Neural cell (in vitro differentiated cells): ENCODE measurements at regions not wholly inside any gene's neighbourhood (a gene's known extent, or its start where the extent isn't known, plus 50 kb on each side); places are given as distances from the start of the nearest gene placed in this dataset.

ENCODE experiments used
- H2AFZ ChIP-seq: fragments of 200-600, 300-800 bp; sonication (generic), shearing (Covaris generic); 2 replicates; pipeline ENCODE4 v1.6.0; 2014; ENCODE audit warnings: low read depth, mild to moderate bottlenecking, antibody characterized with exemption, low read length, moderate library complexity
- H3F3A ChIP-seq: fragments of 200-600 bp; shearing (Covaris generic); 2 replicates; pipeline ENCODE4 v1.6.1; 2016; ENCODE audit warnings: mild to moderate bottlenecking, moderate library complexity, mixed read lengths, antibody characterized with exemption, low read length; ENCODE audit not compliant: insufficient read depth, poor library complexity, severe bottlenecking
- H3K27ac ChIP-seq: fragments of 200-600, 300-800 bp; sonication (generic), shearing (Covaris generic); 2 replicates; pipeline ENCODE4 v1.5.1; 2014; ENCODE audit warnings: mild to moderate bottlenecking, low read length, moderate library complexity
- H3K27me3 ChIP-seq: fragments of 300-800, 200-600 bp; sonication (generic), shearing (Covaris generic); 2 replicates; pipeline ENCODE4 v1.6.0; 2014; ENCODE audit warnings: mild to moderate bottlenecking, low read depth, low read length, moderate library complexity; ENCODE audit not compliant: insufficient read depth
- H3K36me3 ChIP-seq: fragments of 300-800, 200-600 bp; sonication (generic), shearing (Covaris generic); 2 replicates; pipeline ENCODE4 v1.5.1; 2014; ENCODE audit warnings: mild to moderate bottlenecking, antibody characterized with exemption, low read length, moderate library complexity; ENCODE audit not compliant: insufficient read depth
- H3K4me2 ChIP-seq: fragments of 300-800, 200-600 bp; sonication (generic), shearing (Covaris generic); 2 replicates; pipeline ENCODE4 v1.6.0; 2014; ENCODE audit warnings: mild to moderate bottlenecking, low read length
- H3K4me3 ChIP-seq: fragments of 300-800, 200-600 bp; sonication (generic), shearing (Covaris generic); 2 replicates; pipeline ENCODE4 v1.5.1; 2014; ENCODE audit warnings: mild to moderate bottlenecking, low read length, moderate library complexity
- H3K79me2 ChIP-seq: fragments of 200-600 bp; shearing (Covaris generic); replicated peaks from 2 replicates; pipeline ENCODE4 v1.6.0; 2014; ENCODE audit warnings: mild to moderate bottlenecking, low read length, moderate library complexity; ENCODE audit not compliant: insufficient read depth
- H3K9ac ChIP-seq: fragments of 300-800, 200-600 bp; sonication (generic), shearing (Covaris generic); 2 replicates; pipeline ENCODE4 v1.6.1; 2016; ENCODE audit warnings: mild to moderate bottlenecking, low read length, mixed read lengths
- H3K9me2 ChIP-seq: fragments of 200-600 bp; shearing (Covaris generic); 2 replicates; pipeline ENCODE4 v1.6.1; 2016; ENCODE audit warnings: mild to moderate bottlenecking, low read length, mixed read lengths; ENCODE audit not compliant: insufficient read depth
- H3K9me3 ChIP-seq: fragments of 200-600, 300-800 bp; sonication (generic), shearing (Covaris generic); 2 replicates; pipeline ENCODE4 v1.6.1; 2016; ENCODE audit warnings: mild to moderate bottlenecking, mixed run types, low read length, moderate library complexity, mixed read lengths
- H4K20me1 ChIP-seq: fragments of 200-600 bp; shearing (Covaris generic); 2 replicates; pipeline ENCODE4 v1.6.1; 2016; ENCODE audit warnings: mild to moderate bottlenecking, mixed run types; ENCODE audit not compliant: insufficient read depth
- CTCF ChIP-seq: fragments of 450-650 bp; IDR thresholded peaks from 2 replicates; pipeline ENCODE4 v1.5.1; 2014; ENCODE audit warnings: antibody characterized with exemption, mild to moderate bottlenecking, moderate library complexity; ENCODE audit not compliant: poor library complexity, severe bottlenecking
- EP300 ChIP-seq: fragments of 450-650 bp; conservative IDR thresholded peaks from 2 replicates; pipeline ENCODE4 v1.6.1; 2014; ENCODE audit warnings: antibody characterized with exemption, mild to moderate bottlenecking, moderate library complexity; ENCODE audit not compliant: poor library complexity, severe bottlenecking
- EZH2 ChIP-seq: fragments of 200-600, 300-800 bp; shearing (Covaris generic), sonication (generic); IDR thresholded peaks from 2 replicates; pipeline ENCODE4 v1.6.1; 2014; ENCODE audit warnings: antibody characterized with exemption, low read length, borderline replicate concordance, mild to moderate bottlenecking; ENCODE audit not compliant: insufficient read depth, poor library complexity, severe bottlenecking
- MXI1 ChIP-seq: fragments of 450-650 bp; conservative IDR thresholded peaks from 2 replicates; pipeline ENCODE4 v1.6.1; 2014; ENCODE audit warnings: antibody characterized with exemption, mild to moderate bottlenecking; ENCODE audit not compliant: poor library complexity, severe bottlenecking
- POLR2AphosphoS5 ChIP-seq: IDR thresholded peaks from 2 replicates; pipeline ENCODE4 v1.6.1; 2012
- RAD21 ChIP-seq: fragments of 450-650 bp; conservative IDR thresholded peaks from 2 replicates; pipeline ENCODE4 v1.6.1; 2014; ENCODE audit warnings: antibody characterized with exemption, mild to moderate bottlenecking, moderate library complexity
- REST ChIP-seq: IDR thresholded peaks from 2 replicates; pipeline ENCODE4 v1.6.1; 2012; ENCODE audit warnings: borderline replicate concordance
- SMC3 ChIP-seq: fragments of 450-650 bp; conservative IDR thresholded peaks from 2 replicates; pipeline ENCODE4 v1.6.1; 2014; ENCODE audit warnings: antibody characterized with exemption, mild to moderate bottlenecking, moderate library complexity; ENCODE audit not compliant: poor library complexity
- TAF1 ChIP-seq: IDR thresholded peaks from 2 replicates; pipeline ENCODE4 v1.6.1; 2012; ENCODE audit warnings: low read depth

GRCh38 chr11:28835317-28835716 is 727.1 kb downstream of the METTL15 start:
- H2AFZ ChIP-seq = no peak overlapping the region
- no peaks in the 10 kb centered on the region for H3F3A ChIP-seq
- H4K20me1 ChIP-seq = no peaks in the 10 kb centered on the region
- H3K36me3 ChIP-seq = no peaks in the 10 kb centered on the region
- H3K4me3 ChIP-seq = no peak overlapping the region
- no peaks in the 10 kb centered on the region for H3K9me2 ChIP-seq
- no peak overlapping the region for H3K9ac ChIP-seq
- no peak overlapping the region for H3K4me2 ChIP-seq
- no peak overlapping the region for H3K27ac ChIP-seq
- TF ChIP-seq SMC3 (no peak), TAF1 (no peak), CTCF (no peak), EZH2 (no peak), MXI1 (no peak), POLR2AphosphoS5 (no peak), EP300 (no peak)
- no peaks in the 10 kb centered on the region for H3K9me3 ChIP-seq
- H3K79me2 ChIP-seq = no peaks in the 10 kb centered on the region
- no peaks in the 10 kb centered on the region for H3K27me3 ChIP-seq

DNA sequence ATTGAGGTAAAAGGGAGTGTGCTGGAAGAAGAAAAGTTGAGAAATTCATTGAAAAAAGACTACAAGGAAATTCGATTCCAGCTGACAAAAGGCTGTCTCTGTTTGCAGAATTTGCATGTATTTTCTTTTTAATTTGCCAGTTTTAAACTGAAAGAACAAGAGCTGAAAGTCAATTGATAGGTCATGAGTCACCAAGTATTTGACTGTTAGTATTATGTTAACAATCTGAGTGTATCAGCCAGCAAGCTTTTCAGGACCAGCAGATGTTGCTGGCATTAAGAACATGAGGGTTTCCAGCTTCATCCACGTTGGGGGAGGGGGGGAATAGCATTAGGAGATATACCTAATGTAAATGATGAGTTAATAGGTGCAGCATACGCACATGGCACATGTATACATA is 726.7 kb downstream of the METTL15 start:
- H3K9me3 ChIP-seq = no peaks in the 10 kb centered on the region
- no peaks in the 10 kb centered on the region for H3K36me3 ChIP-seq
- TF ChIP-seq TAF1 (no peak), EZH2 (no peak), RAD21 (no peak), EP300 (no peak), MXI1 (no peak), POLR2AphosphoS5 (no peak), REST (no peak), CTCF (no peak), SMC3 (no peak)
- H3K9ac ChIP-seq = no peak overlapping the region
- no peak overlapping the region for H2AFZ ChIP-seq
- no peak overlapping the region for H3K27ac ChIP-seq
- no peaks in the 10 kb centered on the region for H3F3A ChIP-seq
- no peaks in the 10 kb centered on the region for H3K27me3 ChIP-seq
- H3K4me2 ChIP-seq = no peak overlapping the region
- no peak overlapping the region for H3K4me3 ChIP-seq
- no peaks in the 10 kb centered on the region for H4K20me1 ChIP-seq
- no peaks in the 10 kb centered on the region for H3K9me2 ChIP-seq
- H3K79me2 ChIP-seq = no peaks in the 10 kb centered on the region
